Parathyroid adenoma (tissue), 2 donors: ENCODE measurements at regions not wholly inside any gene's neighbourhood (a gene's known extent, or its start where the extent isn't known, plus 50 kb on each side); places are given as distances from the start of the nearest gene placed in this dataset.

Experiments used
- H2AFZ ChIP-seq: fragments of 300-600 bp; sonication (generic); one replicate; pipeline ENCODE4 v1.7.0; 2017; ENCODE audit warnings: antibody characterized with exemption, mild to moderate bottlenecking
- H3K27ac ChIP-seq: fragments of 300-600 bp; sonication (generic); one replicate; pipeline ENCODE4 v1.7.0; 2017
- H3K27me3 ChIP-seq: fragments of 300-600 bp; sonication (generic); one replicate; pipeline ENCODE4 v1.7.0; 2017; ENCODE audit warnings: low read length; ENCODE audit not compliant: control insufficient read depth, insufficient read depth
- H3K36me3 ChIP-seq: fragments of 300-600 bp; sonication (generic); one replicate; pipeline ENCODE4 v1.7.0; 2017; ENCODE audit warnings: low read length; ENCODE audit not compliant: control insufficient read depth, insufficient read depth
- H3K4me1 ChIP-seq: fragments of 300-600 bp; sonication (generic); one replicate; pipeline ENCODE4 v1.7.0; 2017; ENCODE audit warnings: control low read depth
- H3K4me2 ChIP-seq: fragments of 300-600 bp; sonication (generic); one replicate; pipeline ENCODE4 v1.7.0; 2017; ENCODE audit warnings: low read length
- H3K4me3 ChIP-seq: fragments of 300-600 bp; sonication (generic); one replicate; pipeline ENCODE4 v1.7.0; 2017; ENCODE audit warnings: low read depth, low read length
- H3K79me2 ChIP-seq: fragments of 300-600 bp; sonication (generic); one replicate; pipeline ENCODE4 v1.7.0; 2017; ENCODE audit warnings: control low read depth
- H3K9ac ChIP-seq: fragments of 300-600 bp; sonication (generic); one replicate; pipeline ENCODE4 v1.7.0; 2017; ENCODE audit warnings: mild to moderate bottlenecking
- H3K9me3 ChIP-seq: fragments of 300-600 bp; sonication (generic); one replicate; pipeline ENCODE4 v1.7.0; 2017; ENCODE audit warnings: low read length; ENCODE audit not compliant: control insufficient read depth
- CTCF ChIP-seq: fragments of 300-600 bp; sonication (generic); IDR thresholded peaks from one replicate; pipeline ENCODE4 v1.7.0; 2017; ENCODE audit warnings: antibody characterized with exemption, mild to moderate bottlenecking
- donor health status: primary hyperparathyroidism.

GRCh38 chr10:121683366-121683765 lies 85.1 kb upstream of the FGFR2 start:
- Histone ChIP-seq H3K4me1 (peaks cover 8% of the 10 kb centered on the region), H3K9me3 (no peaks in the 10 kb centered on the region), H3K4me3 (no peak overlapping the region), H3K27ac (no peak overlapping the region), H3K79me2 (no peaks in the 10 kb centered on the region), H2AFZ (no peak overlapping the region), H3K9ac (no peak overlapping the region), H3K4me2 (no peak overlapping the region), H3K27me3 (no peaks in the 10 kb centered on the region), H3K36me3 (no peaks in the 10 kb centered on the region)
- no peak for TF ChIP-seq CTCF

- peak overlapping the region; percentile 1 for H2AFZ ChIP-seq
- no peak for TF ChIP-seq CTCF
- no peaks in the 10 kb centered on the region for H3K27me3 ChIP-seq
- H3K4me1 ChIP-seq, result peaks cover 8% of the 10 kb centered on the region
- H3K9me3 ChIP-seq, result no peaks in the 10 kb centered on the region
- H3K36me3 ChIP-seq, result no peaks in the 10 kb centered on the region
- no peak overlapping the region for H3K9ac ChIP-seq
- H3K4me3 ChIP-seq, result no peak overlapping the region
- H3K79me2 ChIP-seq, result no peaks in the 10 kb centered on the region
- no peak overlapping the region for H3K4me2 ChIP-seq
- no peak overlapping the region for H3K27ac ChIP-seq
Measured at GRCh38 chr10:121681997-121682687, 83.9 kb upstream of the FGFR2 start.

GRCh38 chr10:121680879-121681655 lies 82.8 kb upstream of the FGFR2 start:
- Histone ChIP-seq H3K4me3 (no peak overlapping the region), H3K79me2 (no peaks in the 10 kb centered on the region), H2AFZ (peak overlapping the region; percentile 90), H3K36me3 (no peaks in the 10 kb centered on the region), H3K4me2 (peak overlapping the region; percentile 6), H3K4me1 (peaks cover 8% of the 10 kb centered on the region), H3K9me3 (no peaks in the 10 kb centered on the region), H3K27ac (no peak overlapping the region), H3K27me3 (no peaks in the 10 kb centered on the region), H3K9ac (no peak overlapping the region)
- peak; percentile 8 for TF ChIP-seq CTCF

- no peak overlapping the region for H2AFZ ChIP-seq
- no peaks in the 10 kb centered on the region for H3K27me3 ChIP-seq
- no peak overlapping the region for H3K27ac ChIP-seq
- H3K4me2 ChIP-seq, result no peak overlapping the region
- TF ChIP-seq CTCF, result no peak
- H3K36me3 ChIP-seq, result no peaks in the 10 kb centered on the region
- H3K4me1 ChIP-seq, result peaks cover 8% of the 10 kb centered on the region
- no peaks in the 10 kb centered on the region for H3K79me2 ChIP-seq
- H3K4me3 ChIP-seq, result no peak overlapping the region
- H3K9me3 ChIP-seq, result no peaks in the 10 kb centered on the region
- H3K9ac ChIP-seq, result no peak overlapping the region
Measured at GRCh38 chr10:121679916-121680315, 81.7 kb upstream of the FGFR2 start.
